Renal cortex interstitium (tissue), 11 donors: ENCODE measurements at regions not wholly inside any gene's neighbourhood (a gene's known extent, or its start where the extent isn't known, plus 50 kb on each side); places are given as distances from the start of the nearest gene placed in this dataset.
"Not testable (repeated sequence)": the region's sequence is repeated elsewhere in the genome, so short reads cannot be mapped to it uniquely, and the experiment has no call there.

Experiments used
- DNase-seq, 11 donors: peaks; one replicate each; pipeline ENCODE4 v3.0.0-alpha.2; 2013; ENCODE audit warnings: low read depth in 9 of 11, low spot score in 4 of 11; ENCODE audit errors: extremely low read depth in 1 of 11

DNA sequence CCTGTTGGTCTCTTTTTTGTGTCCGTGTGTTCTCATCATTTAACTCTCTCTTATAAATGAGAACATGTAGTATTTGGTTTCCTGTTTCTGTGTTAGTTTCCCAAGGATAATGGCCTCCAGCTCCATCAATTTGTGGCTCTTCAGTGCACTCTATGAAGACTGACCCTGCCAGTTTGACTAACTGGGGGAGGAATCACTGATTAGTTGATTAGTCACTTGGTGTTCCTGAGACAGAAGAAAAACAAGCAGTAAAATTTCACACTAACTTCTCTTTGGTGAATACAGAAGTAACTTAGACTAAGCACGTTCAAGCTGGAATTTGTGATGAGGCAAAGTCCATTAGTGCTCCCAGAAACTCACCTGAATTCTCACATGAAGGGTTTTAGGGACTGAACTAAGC lies 495.8 kb upstream of the RORB start:
- no peak for DNase-seq

DNA sequence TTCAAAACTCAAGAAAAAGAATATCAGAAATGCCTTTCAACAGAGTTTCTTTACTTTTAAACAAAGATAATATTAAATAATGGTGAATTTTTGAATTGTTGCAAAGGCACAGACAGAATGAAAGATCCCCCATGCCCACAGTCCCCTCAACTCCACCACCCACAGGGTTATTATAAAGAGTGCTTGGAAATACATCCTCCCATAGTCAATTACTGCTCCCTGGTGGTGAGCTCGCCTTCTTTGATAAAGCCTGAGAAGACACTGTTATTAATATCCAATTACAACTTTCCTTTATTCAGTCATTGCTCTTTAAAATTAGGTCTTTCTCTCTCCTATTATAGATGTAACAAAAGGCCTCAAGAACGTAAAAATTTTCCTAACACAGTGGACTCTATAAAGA lies 490.2 kb upstream of the RORB start:
- DNase-seq: no peak

DNA sequence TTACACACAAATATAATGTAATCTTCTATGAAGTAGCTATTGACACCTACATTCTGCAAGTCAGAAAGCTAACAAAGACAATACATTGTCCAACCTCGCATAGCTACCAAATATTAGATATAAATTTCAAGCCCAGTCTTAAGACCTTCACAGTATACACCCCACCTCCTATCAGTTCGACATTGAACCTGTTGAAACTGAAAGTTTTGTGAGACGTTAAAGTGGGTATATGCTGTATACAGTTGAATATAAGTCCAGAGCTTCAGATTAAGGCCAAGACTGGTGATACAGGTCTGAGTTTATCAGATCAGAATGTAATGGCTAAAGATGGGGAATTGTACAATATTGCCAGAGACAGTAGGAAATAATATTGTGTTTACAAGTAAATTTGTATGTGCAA lies 489.3 kb upstream of the RORB start:
- no peak for DNase-seq

- no peak for DNase-seq
Measured at GRCh38 chr9:74016004-74016403, 481.1 kb upstream of the RORB start.

DNA sequence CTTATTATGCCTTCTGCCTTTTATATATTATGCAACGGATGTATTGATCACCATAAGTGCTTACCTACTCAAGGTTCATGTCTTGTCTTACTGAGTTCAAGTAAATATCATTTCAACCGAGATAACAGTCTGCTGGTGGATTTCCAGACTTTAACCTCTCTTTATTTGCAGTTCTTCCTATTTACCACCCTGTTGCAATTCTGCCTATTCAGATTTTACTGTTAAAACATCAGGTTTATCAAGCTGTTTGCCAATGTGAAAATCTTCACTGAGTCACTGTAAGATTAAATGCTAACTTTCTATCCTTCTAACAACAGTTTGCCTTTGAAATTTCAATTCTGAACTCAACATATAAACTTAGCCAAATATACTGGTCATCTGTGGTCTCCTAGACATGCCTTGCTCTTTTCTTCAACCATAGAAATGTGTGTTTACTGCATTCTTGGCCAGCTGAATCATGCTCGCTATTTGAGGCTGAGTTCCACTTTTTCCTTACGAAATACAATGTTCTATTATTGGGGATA lies 471.7 kb upstream of the RORB start:
- no peak for DNase-seq

DNA sequence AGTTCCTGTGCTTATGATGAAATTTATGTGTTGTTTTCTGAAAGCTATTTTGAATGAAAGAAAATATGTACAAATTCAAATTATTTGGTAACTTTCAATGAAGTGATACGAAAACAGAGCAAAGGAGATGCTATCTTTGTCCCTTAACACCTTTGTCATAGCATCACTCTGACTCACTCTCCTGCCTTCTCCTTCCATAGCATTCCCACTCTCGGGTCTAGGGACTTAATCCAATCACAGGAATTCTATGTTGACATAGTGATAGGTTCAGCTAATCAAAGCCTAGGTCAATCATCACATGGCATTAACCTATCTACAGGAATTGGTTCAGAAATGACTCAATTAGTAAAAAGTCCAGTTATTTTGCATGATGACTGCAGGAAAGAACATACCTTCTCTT lies 464.7 kb upstream of the RORB start:
- DNase-seq: no peak

GRCh38 chr9:74035786-74036185 lies 461.3 kb upstream of the RORB start:
- no peak for DNase-seq

- DNase-seq: no peak
Measured at GRCh38 chr9:74036549-74037231, 460.4 kb upstream of the RORB start.

GRCh38 chr9:74037274-74037673 lies 459.9 kb upstream of the RORB start:
- DNase-seq: no peak

DNA sequence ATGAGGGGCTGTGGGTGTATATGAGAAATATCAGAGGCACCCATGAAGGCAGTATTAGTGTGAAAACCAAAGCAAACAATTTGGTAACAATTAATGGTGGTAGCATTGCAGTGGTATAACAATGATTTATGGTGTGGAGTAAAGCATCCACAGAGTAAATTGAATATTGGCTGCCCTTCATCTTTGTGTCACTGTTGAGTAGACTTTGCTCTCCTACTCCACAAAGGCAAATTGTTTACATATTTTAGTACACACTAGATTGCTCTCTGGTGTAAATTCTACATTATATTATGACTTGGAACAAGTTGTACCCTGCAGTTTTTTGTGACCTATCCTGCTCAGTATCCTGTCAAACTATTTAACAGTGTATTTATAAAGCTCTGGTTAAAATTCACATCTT lies 455.5 kb upstream of the RORB start:
- no peak for DNase-seq

DNA sequence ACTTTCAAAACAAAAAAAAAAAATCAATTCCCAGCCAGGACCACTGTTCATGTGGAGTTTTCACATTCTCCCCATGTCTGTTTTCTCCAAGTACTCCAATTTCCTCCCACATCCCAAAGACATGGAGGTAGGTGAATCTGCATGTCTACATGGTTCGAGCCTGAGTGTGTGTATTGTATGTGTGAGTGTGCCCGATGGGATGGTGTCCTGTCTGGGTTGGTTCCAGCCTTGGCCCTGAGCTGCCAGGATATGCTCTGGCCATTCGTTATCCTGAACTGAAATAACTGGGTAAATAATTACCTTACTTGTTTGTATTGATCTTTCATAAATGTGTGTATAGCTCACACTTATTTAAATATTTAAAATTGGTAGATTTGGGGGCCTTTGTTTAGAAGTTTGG lies 452.3 kb upstream of the RORB start:
- no peak for DNase-seq

DNA sequence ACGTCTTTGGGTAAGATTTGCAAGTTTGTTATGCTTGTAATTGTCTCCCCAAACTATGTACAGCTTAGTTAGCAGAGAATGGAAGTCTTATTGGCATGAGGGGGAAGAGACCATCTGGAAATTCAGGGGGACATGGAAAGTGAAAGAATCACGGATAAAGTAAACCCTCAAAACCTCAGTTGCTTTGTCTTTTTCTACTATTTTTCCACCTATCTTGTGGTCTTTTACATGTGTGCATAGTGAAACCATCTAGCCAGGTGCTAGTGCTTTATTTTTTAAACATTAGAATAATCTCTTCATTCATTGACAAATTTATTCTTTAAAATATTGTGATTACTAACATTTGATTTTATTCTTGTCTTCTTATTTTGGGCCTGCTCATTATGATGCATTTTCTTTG lies 441.1 kb upstream of the RORB start:
- DNase-seq: no peak

DNA sequence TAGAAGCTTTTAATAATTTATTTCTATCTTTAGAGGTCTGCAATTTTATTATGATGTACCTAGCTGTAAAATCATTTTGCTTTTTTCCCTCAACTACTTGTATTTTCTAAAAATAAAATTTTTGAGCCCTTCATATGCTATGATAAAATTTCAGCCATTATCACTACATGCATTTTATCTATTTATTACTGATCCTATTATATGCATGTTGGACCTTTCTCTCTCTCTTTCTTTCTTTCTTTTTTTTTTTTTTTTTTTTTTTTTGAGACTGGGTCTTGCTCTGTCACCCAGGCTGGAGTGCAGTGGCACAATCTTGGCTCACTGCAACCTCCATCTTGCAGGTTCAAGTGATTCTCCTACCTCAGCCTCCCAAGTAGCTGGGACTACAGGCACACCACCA lies 440.1 kb upstream of the RORB start:
- not testable (repeated sequence) for DNase-seq

GRCh38 chr9:74064702-74065101 lies 432.4 kb upstream of the RORB start:
- no peak for DNase-seq

GRCh38 chr9:74066128-74066527 lies 431.0 kb upstream of the RORB start:
- DNase-seq: no peak

DNA sequence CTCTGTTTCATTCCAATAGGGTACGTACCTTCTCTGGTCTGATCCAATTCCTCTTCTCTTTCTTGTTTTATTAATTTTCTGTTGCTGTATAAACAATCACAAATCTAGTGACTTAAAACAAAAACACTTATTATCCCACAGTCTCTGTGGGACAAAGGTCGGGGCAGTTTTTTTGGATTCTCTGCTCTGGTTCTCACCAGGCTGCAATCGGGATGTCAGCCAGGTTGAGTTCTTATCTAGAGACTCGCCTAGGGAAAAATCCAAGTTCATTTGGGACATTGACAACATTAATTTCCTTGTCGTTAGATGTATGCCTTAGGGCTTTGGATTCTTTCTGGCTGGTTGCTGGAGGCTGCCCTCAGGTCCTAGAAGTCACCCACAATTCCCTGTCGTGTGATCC lies 430.5 kb upstream of the RORB start:
- DNase-seq: no peak

- no peak for DNase-seq
Measured at GRCh38 chr9:74071502-74071901, 425.6 kb upstream of the RORB start.

- DNase-seq: no peak
Measured at GRCh38 chr9:74073897-74074296, 423.2 kb upstream of the RORB start.

- DNase-seq: no peak
Measured at GRCh38 chr9:74078647-74079046, 418.5 kb upstream of the RORB start.

DNA sequence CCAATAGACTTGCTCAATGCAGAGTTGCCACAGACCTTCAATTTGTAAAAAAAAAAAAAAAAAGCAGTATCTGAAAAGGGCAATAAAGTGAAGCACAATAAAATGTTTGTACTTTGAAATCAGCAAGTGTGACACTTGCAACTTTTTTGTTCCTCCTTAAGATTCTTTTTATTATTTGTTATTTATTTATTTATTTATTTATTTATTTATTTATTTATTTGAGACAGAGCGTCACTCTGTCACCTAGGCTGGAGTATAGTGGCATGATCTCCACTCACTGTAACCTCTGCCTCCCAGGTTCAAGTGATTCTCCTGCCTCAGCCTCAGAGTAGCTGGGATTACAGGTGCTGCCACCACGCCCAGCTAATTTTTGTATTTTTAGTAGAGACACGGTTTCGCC lies 416.5 kb upstream of the RORB start:
- DNase-seq: not testable (repeated sequence)

- no peak for DNase-seq
Measured at GRCh38 chr9:74083681-74084433, 413.3 kb upstream of the RORB start.
